SK-N-SH (cell line): ENCODE measurements at regions not wholly inside any gene's neighbourhood (a gene's known extent, or its start where the extent isn't known, plus 50 kb on each side); places are given as distances from the start of the nearest gene placed in this dataset.

Experiments used
- CTCF ChIA-PET: fragments of 300-600, 350-600 bp; formaldehyde crosslinking; extraction: SDS; loops from one replicate; lab custom pipeline; 2021; lab: Yijun Ruan, JAX
- POLR2A ChIA-PET: fragments of 350-600 bp; sonication (Branson Sonifier 250); formaldehyde crosslinking; extraction: SDS; loops from one replicate; lab custom pipeline; 2020; ENCODE audit warnings: antibody characterized with exemption, inconsistent platforms; lab: Yijun Ruan, JAX
- DNase-seq: peaks from one replicate; pipeline ENCODE4 v3.0.0; 2012
- H2AFZ ChIP-seq: fragments of 200-600 bp; sonication (generic); 2 replicates; pipeline ENCODE4 v1.8.1; 2016; ENCODE audit warnings: antibody characterized with exemption, mild to moderate bottlenecking, low read depth
- H3F3A ChIP-seq: fragments of 200-600 bp; sonication (generic); replicated peaks from 2 replicates; pipeline ENCODE3; 2016; ENCODE audit warnings: antibody characterized with exemption, mild to moderate bottlenecking; ENCODE audit not compliant: insufficient read depth
- H3K27ac ChIP-seq, 2 experiments: fragments of 200-500 bp in 1 of 2; fragments of 200-600 bp in 1 of 2; sonication (Bioruptor generic) in 1 of 2; sonication (generic), shearing (Covaris generic) in 1 of 2; 2 replicates each; pipeline versions ENCODE4 v1.5.1 to v1.6.1; 2014 to 2016; ENCODE audit warnings: low read depth in 2 of 2, inconsistent platforms in 1 of 2, low read length in 1 of 2, mild to moderate bottlenecking in 1 of 2, mixed read lengths in 1 of 2
- H3K27me3 ChIP-seq: fragments of 200-600 bp; sonication (generic), shearing (Covaris generic); 2 replicates; pipeline ENCODE4 v1.6.1; 2016; ENCODE audit warnings: mixed run types; ENCODE audit not compliant: insufficient read depth
- H3K36me3 ChIP-seq, 2 experiments: fragments of 200-500 bp in 1 of 2; fragments of 200-600 bp in 1 of 2; sonication (Bioruptor generic) in 1 of 2; sonication (generic) in 1 of 2; replicated peaks in 1 of 2; 2 replicates each; pipeline versions ENCODE3 to v1.5.1; 2014 to 2016; ENCODE audit warnings: low read length in 1 of 2, mild to moderate bottlenecking in 1 of 2; ENCODE audit not compliant: insufficient read depth in 2 of 2, control insufficient read depth in 1 of 2
- H3K4me1 ChIP-seq, 2 experiments: fragments of 200-500 bp in 1 of 2; fragments of 200-600 bp in 1 of 2; sonication (Bioruptor generic) in 1 of 2; sonication (generic), shearing (Covaris generic) in 1 of 2; 2 replicates each; pipeline versions ENCODE4 v1.5.1 to v1.6.1; 2014 to 2016; ENCODE audit warnings: low read depth in 1 of 2, low read length in 1 of 2, mixed run types in 1 of 2; ENCODE audit not compliant: insufficient read depth in 2 of 2, control insufficient read depth in 1 of 2
- H3K4me2 ChIP-seq: fragments of 200-600 bp; sonication (generic), shearing (Covaris generic); 2 replicates; pipeline ENCODE4 v1.6.1; 2017; ENCODE audit warnings: mixed run types
- H3K4me3 ChIP-seq, 2 experiments: fragments of 200-500 bp in 1 of 2; fragments of 200-600 bp in 1 of 2; sonication (Bioruptor generic) in 1 of 2; sonication (generic), shearing (Covaris generic) in 1 of 2; 2 replicates each; pipeline versions ENCODE4 v1.5.1 to v1.8.1; 2014 to 2016; ENCODE audit warnings: low read depth in 2 of 2, inconsistent platforms in 1 of 2, low read length in 1 of 2, mild to moderate bottlenecking in 1 of 2, mixed read lengths in 1 of 2, moderate library complexity in 1 of 2
- H3K79me2 ChIP-seq: fragments of 200-600 bp; sonication (generic); 2 replicates; pipeline ENCODE4 v1.8.1; 2017; ENCODE audit warnings: mild to moderate bottlenecking; ENCODE audit not compliant: insufficient read depth
- H3K9ac ChIP-seq: fragments of 200-600 bp; sonication (generic); 2 replicates; pipeline ENCODE4 v1.6.1; 2017; ENCODE audit warnings: mixed run types
- H3K9me2 ChIP-seq: fragments of 200-600 bp; sonication (generic); 2 replicates; pipeline ENCODE4 v1.6.1; 2017; ENCODE audit warnings: mixed run types
- H3K9me3 ChIP-seq: fragments of 200-600 bp; sonication (generic); 2 replicates; pipeline ENCODE4 v1.6.1; 2017; ENCODE audit warnings: mixed run types, mild to moderate bottlenecking, moderate library complexity
- H4K20me1 ChIP-seq: fragments of 200-600 bp; sonication (generic); 2 replicates; pipeline ENCODE4 v1.6.1; 2017; ENCODE audit warnings: mild to moderate bottlenecking, mixed run types; ENCODE audit not compliant: insufficient read depth
- ELF1 ChIP-seq: IDR thresholded peaks from 2 replicates; pipeline ENCODE4 v1.4.0; 2012
- EP300 ChIP-seq, 2 experiments: IDR thresholded peaks; 2 replicates each; pipeline versions ENCODE4 v1.4.0 to v1.6.1; 2012; ENCODE audit warnings: borderline replicate concordance in 1 of 2, low read depth in 1 of 2, low read length in 1 of 2
- EZH2phosphoT487 ChIP-seq: fragments of 200-600 bp; sonication (generic); IDR thresholded peaks from 2 replicates; pipeline ENCODE4 v1.6.1; 2017; ENCODE audit warnings: low read depth, mixed run types, mild to moderate bottlenecking, antibody characterized with exemption, moderate library complexity, borderline replicate concordance
- FOSL2 ChIP-seq: IDR thresholded peaks from 2 replicates; pipeline ENCODE4 v1.4.0; 2012; ENCODE audit warnings: low read depth, mild to moderate bottlenecking, moderate library complexity, borderline replicate concordance
- GABPA ChIP-seq: IDR thresholded peaks from 2 replicates; pipeline ENCODE4 v1.4.0; 2012; ENCODE audit warnings: low read depth, mild to moderate bottlenecking
- JUND ChIP-seq: IDR thresholded peaks from 2 replicates; pipeline ENCODE4 v1.4.0; 2012
- MXI1 ChIP-seq: IDR thresholded peaks from 2 replicates; pipeline ENCODE4 v1.6.1; 2012; ENCODE audit warnings: mild to moderate bottlenecking, low read depth, low read length, improper control_type of control experiment
- NFIC ChIP-seq: IDR thresholded peaks from 2 replicates; pipeline ENCODE4 v1.4.0; 2012; ENCODE audit warnings: borderline replicate concordance
- NRF1 ChIP-seq: IDR thresholded peaks from 2 replicates; pipeline ENCODE4 v1.6.1; 2012; ENCODE audit warnings: low read depth, mild to moderate bottlenecking, low read length
- RCOR1 ChIP-seq: fragments of 150-350 bp; IDR thresholded peaks from 2 replicates; pipeline ENCODE4 v1.6.1; 2017; ENCODE audit warnings: antibody characterized with exemption, low read length
- RFX5 ChIP-seq: IDR thresholded peaks from 2 replicates; pipeline ENCODE4 v1.6.1; 2012; ENCODE audit warnings: mild to moderate bottlenecking, improper control_type of control experiment, low read length
- SMC3 ChIP-seq: IDR thresholded peaks from 2 replicates; pipeline ENCODE4 v1.6.1; 2012; ENCODE audit warnings: low read depth, low read length, improper control_type of control experiment
- TAF1 ChIP-seq: IDR thresholded peaks from 2 replicates; pipeline ENCODE4 v1.6.1; 2012; ENCODE audit warnings: low read depth, mild to moderate bottlenecking, low read length, moderate library complexity, borderline replicate concordance
- WGBS: methylation state at CpG from one replicate; pipeline ENCODE4 v1.1.6; 2017; ENCODE audit warnings: low lambda C conversion rate; 5-methylcytosine and 5-hydroxymethylcytosine counted together
- TF ChIP-seq, protein P1 (sequence below): IDR thresholded peaks from 2 replicates; pipeline ENCODE4 v1.4.0; 2012; ENCODE audit warnings: low read depth, borderline replicate concordance
- TF ChIP-seq, protein P2 (sequence below): fragments of 150-350 bp; IDR thresholded peaks from 2 replicates; pipeline ENCODE4 v1.6.1; 2017; ENCODE audit warnings: antibody characterized with exemption, low read length, low read depth, borderline replicate concordance

DNA sequence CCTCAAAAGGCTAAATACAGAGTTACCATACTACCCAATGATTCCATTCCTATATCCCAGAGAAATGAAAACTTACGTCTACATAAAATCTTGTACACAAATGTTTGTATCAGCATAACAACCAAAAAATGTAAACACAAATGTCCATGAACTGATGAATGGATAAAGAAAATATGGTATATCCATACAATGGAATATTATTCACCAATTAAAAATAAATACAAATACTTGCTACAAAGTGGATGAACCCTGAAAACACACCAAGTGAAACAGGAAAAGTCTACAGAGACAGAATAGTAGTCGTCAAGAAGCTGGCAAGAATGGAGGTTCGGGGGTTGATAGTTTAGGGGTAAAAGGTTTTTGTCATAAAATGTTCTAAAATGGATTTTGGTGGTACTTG is 54.0 kb upstream of the ANKRD28 start:
- Histone ChIP-seq H4K20me1 (peaks cover 8% of the 10 kb centered on the region; the same call in 1 of the 2 replicates), H3K27me3 (no peaks in the 10 kb centered on the region), H3K4me3 (no peak overlapping the region), H3K9ac (no peak overlapping the region), H3F3A (peaks cover 3% of the 10 kb centered on the region), H3K9me3 (peaks cover 10% of the 10 kb centered on the region), H3K79me2 (peaks cover 97% of the 10 kb centered on the region), H3K4me1 (no peaks in the 10 kb centered on the region), H3K4me2 (no peak overlapping the region), H3K27ac (no peak overlapping the region), H3K9me2 (no peaks in the 10 kb centered on the region), H2AFZ (no peak overlapping the region), H3K36me3 (peaks cover 0 to 35% of the 10 kb centered on the region in 2 experiments)
- WGBS, result 94% methylated on average over 3 of the region's 3 CpGs
- TF ChIP-seq ELF1 (no peak), EP300 (IDR thresholded peaks at IDR 0.05; ENCODE audit: borderline replicate concordance in 1 of 2, low read depth in 1 of 2, low read length in 1 of 2) (no peak), RCOR1 (no peak), TAF1 (no peak), FOSL2 (no peak), NFIC (no peak), RFX5 (no peak), JUND (no peak), NRF1 (no peak), GABPA (no peak), EZH2phosphoT487 (no peak)
- TF ChIP-seq, protein P1, sequence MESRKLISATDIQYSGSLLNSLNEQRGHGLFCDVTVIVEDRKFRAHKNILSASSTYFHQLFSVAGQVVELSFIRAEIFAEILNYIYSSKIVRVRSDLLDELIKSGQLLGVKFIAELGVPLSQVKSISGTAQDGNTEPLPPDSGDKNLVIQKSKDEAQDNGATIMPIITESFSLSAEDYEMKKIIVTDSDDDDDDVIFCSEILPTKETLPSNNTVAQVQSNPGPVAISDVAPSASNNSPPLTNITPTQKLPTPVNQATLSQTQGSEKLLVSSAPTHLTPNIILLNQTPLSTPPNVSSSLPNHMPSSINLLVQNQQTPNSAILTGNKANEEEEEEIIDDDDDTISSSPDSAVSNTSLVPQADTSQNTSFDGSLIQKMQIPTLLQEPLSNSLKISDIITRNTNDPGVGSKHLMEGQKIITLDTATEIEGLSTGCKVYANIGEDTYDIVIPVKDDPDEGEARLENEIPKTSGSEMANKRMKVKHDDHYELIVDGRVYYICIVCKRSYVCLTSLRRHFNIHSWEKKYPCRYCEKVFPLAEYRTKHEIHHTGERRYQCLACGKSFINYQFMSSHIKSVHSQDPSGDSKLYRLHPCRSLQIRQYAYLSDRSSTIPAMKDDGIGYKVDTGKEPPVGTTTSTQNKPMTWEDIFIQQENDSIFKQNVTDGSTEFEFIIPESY, result no peak
- TF ChIP-seq, protein P2, sequence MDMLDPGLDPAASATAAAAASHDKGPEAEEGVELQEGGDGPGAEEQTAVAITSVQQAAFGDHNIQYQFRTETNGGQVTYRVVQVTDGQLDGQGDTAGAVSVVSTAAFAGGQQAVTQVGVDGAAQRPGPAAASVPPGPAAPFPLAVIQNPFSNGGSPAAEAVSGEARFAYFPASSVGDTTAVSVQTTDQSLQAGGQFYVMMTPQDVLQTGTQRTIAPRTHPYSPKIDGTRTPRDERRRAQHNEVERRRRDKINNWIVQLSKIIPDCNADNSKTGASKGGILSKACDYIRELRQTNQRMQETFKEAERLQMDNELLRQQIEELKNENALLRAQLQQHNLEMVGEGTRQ, result no peak
- ChIA-PET POLR2A (no interaction called here), CTCF (no interaction called here)
- no peak for DNase-seq

DNA sequence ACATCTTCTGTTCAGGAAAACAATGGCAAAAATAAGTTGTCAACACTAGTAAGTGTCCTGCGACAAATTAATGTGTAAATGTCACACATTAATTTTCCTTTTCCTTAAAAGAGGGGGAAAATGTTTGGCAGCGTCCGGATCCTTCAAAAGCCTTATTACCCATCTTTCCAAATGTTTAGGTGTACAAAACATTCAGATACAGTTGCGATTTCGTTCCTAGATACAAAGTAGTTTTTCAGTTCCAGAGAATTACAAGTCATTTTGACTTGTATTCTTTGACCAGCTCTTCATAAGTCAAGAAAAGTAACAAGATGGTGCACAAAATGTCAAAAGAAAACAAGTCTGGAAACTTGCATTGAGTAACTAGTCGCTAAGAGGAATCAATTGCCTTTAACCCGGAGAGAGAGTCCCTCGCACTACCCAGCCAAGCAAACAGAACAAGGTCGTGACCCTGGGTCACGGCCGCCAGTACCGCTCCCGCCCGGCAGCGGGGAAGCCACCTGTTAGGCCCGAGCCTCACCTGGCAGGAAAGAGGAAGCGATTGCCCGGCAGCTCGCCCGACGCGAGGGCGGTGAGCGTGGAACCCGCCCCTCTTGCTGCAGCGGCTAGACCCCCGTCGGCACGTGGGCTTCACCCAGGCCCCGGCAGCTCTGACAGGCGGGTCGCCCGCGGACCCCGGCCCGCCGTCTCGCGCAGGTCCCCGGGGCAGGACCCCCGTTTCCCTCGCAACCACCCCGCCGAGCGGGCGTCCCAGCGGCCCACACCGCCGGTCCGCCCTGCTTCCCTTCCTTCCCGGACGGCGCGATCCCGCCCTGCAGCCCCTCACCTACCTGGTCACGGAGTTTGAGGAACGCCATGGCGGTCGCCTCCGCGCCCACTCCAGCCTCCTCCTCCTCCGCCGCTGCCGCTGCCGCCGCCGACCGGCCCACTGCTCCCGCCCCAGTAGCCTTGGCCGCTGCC is 61.0 kb upstream of the ANKRD28 start:
- 15% methylated on average over 16 of the region's 70 CpGs for WGBS
- peaks cover 12% of the 10 kb centered on the region; the same call in 1 of the 2 replicates for H4K20me1 ChIP-seq
- H3K79me2 ChIP-seq, result peaks cover 75% of the 10 kb centered on the region
- H3K4me2 ChIP-seq, result peak overlapping the region; percentile 77
- peaks cover 0 to 10% of the 10 kb centered on the region in 2 experiments for H3K36me3 ChIP-seq
- CTCF ChIA-PET, result no interaction called here
- peaks cover 8% of the 10 kb centered on the region for H3F3A ChIP-seq
- peak; percentile 60 for DNase-seq
- H3K27me3 ChIP-seq, result no peaks in the 10 kb centered on the region
- peak overlapping the region; percentile 72 to 78; a peak in 3 of 4 replicates for H3K27ac ChIP-seq
- H2AFZ ChIP-seq, result peak overlapping the region; percentile 56
- POLR2A ChIA-PET, result interaction anchor here (0.5 kb wide), 1 partner anchor 115 kb away, joined by 5 read pairs; no protein-coding TSS in a partner anchor
- H3K9me2 ChIP-seq, result no peaks in the 10 kb centered on the region
- peak overlapping the region; percentile 82 to 93 for H3K4me3 ChIP-seq
- no peaks in the 10 kb centered on the region for H3K9me3 ChIP-seq
- peak overlapping the region; percentile 82 for H3K9ac ChIP-seq
- peak; percentile 85 for TF ChIP-seq MXI1
- TF ChIP-seq SMC3, result no peak
- H3K4me1 ChIP-seq, result peaks cover 0 to 5% of the 10 kb centered on the region in 2 experiments; a peak in 2 of 4 replicates
